GM12878 (cell line): ENCODE measurements at regions not wholly inside any gene's neighbourhood (a gene's known extent, or its start where the extent isn't known, plus 50 kb on each side); places are given as distances from the start of the nearest gene placed in this dataset.

Source experiments
- ATAC-seq: fragments of 200-7000 bp; cut with Tn5 transposase; 3 replicates; pipeline ENCODE4 v1.9.1; 2020; ENCODE audit warnings: mild to moderate bottlenecking, moderate library complexity
- BruUV-seq: library from RNA; stranded (reverse); fragments of 400-500 nt; replicated peaks from 2 replicates; lab custom pipeline; 2021; lab: Mats Ljungman, UMichigan
- CTCF ChIA-PET: fragments of 300-600 bp; sonication (Branson Sonifier 250); formaldehyde crosslinking; extraction: SDS; loops from one replicate; lab custom pipeline; 2021; ENCODE audit warnings: inconsistent platforms; lab: Yijun Ruan, JAX
- POLR2A ChIA-PET: fragments of 350-600 bp; formaldehyde crosslinking; extraction: SDS; loops from one replicate; lab custom pipeline; 2021; ENCODE audit warnings: inconsistent platforms; lab: Charles Lee
- RAD21 ChIA-PET: fragments of 300-600 bp; sonication (Branson Sonifier 250); formaldehyde crosslinking; loops from one replicate; lab custom pipeline; 2023; ENCODE audit warnings: antibody characterized with exemption; ENCODE audit not compliant: unreplicated experiment; lab: Charles Lee
- SMC1A ChIA-PET: fragments of 300-600 bp; sonication (Branson Sonifier 250); formaldehyde crosslinking; loops from one replicate; lab custom pipeline; 2023; ENCODE audit not compliant: unreplicated experiment, uncharacterized antibody; lab: Charles Lee
- DNase-seq: peaks from one replicate; pipeline ENCODE4 v3.0.0-alpha.2; 2011; ENCODE audit warnings: low read depth, low spot score
- FAIRE-seq: peaks from 3 replicates; lab custom pipeline; 2011; peaks lifted over from hg19 to GRCh38; lab: Jason Lieb, UNC
- H2AFZ ChIP-seq: 2 replicates; pipeline ENCODE4 v1.6.0; 2011; ENCODE audit warnings: low read depth, low read length, control low read depth; ENCODE audit not compliant: control insufficient read depth
- H3K27ac ChIP-seq: 2 replicates; pipeline ENCODE4 v1.5.1; 2011; ENCODE audit warnings: control low read depth; ENCODE audit not compliant: control insufficient read depth, insufficient read depth
- H3K27me3 ChIP-seq, 2 experiments: replicated peaks in 1 of 2; 2 replicates each; pipeline versions ENCODE4 v1.6.0 to v1.6.1; 2011; ENCODE audit warnings: low read length in 1 of 2; ENCODE audit not compliant: control insufficient read depth in 2 of 2, insufficient read depth in 2 of 2
- H3K36me3 ChIP-seq, 2 experiments: 2 replicates each; pipeline ENCODE4 v1.5.1; 2011; ENCODE audit warnings: low read length in 1 of 2; ENCODE audit not compliant: control insufficient read depth in 2 of 2, insufficient read depth in 2 of 2
- H3K4me1 ChIP-seq: 2 replicates; pipeline ENCODE4 v1.6.1; 2011; ENCODE audit warnings: mild to moderate bottlenecking, low read length, moderate library complexity, mixed read lengths; ENCODE audit not compliant: control insufficient read depth, insufficient read depth
- H3K4me2 ChIP-seq: 2 replicates; pipeline ENCODE4 v1.6.0; 2011; ENCODE audit warnings: control low read depth; ENCODE audit not compliant: control insufficient read depth, insufficient read depth
- H3K4me3 ChIP-seq: fragments of 200-600 bp; sonication (generic); 2 replicates; pipeline ENCODE4 v1.5.1; 2016
- H3K79me2 ChIP-seq: 2 replicates; pipeline ENCODE4 v1.6.0; 2011; ENCODE audit warnings: low read length; ENCODE audit not compliant: control insufficient read depth, insufficient read depth
- H3K9ac ChIP-seq: 2 replicates; pipeline ENCODE4 v1.8.0; 2011; ENCODE audit warnings: low read length, control low read depth, mixed read lengths; ENCODE audit not compliant: control insufficient read depth, insufficient read depth
- H3K9me3 ChIP-seq: replicated peaks from 3 replicates; pipeline ENCODE4 v1.5.1; 2011; ENCODE audit warnings: mild to moderate bottlenecking, low read length; ENCODE audit not compliant: control insufficient read depth, insufficient read depth
- H4K20me1 ChIP-seq: 2 replicates; pipeline ENCODE4 v1.6.0; 2011; ENCODE audit not compliant: control insufficient read depth, insufficient read depth
- BCL3 ChIP-seq: IDR thresholded peaks from 2 replicates; pipeline ENCODE4 v1.6.1; 2011; ENCODE audit warnings: borderline replicate concordance, low read depth, mild to moderate bottlenecking, moderate library complexity, low read length; ENCODE audit not compliant: insufficient read depth, poor library complexity, severe bottlenecking
- BHLHE40 ChIP-seq, 2 experiments: fragments of 450-650 bp in 1 of 2; IDR thresholded peaks; 2 replicates each; pipeline ENCODE4 v1.6.1; 2011 to 2017; ENCODE audit warnings: low read depth in 2 of 2, borderline replicate concordance in 1 of 2, improper control_type of control experiment in 1 of 2, low read length in 1 of 2, mild to moderate bottlenecking in 1 of 2
- CBX3 ChIP-seq: fragments of 200-600 bp; sonication (generic); IDR thresholded peaks from 2 replicates; pipeline ENCODE4 v1.6.1; 2016; ENCODE audit warnings: low read depth, borderline replicate concordance
- CEBPB ChIP-seq, 2 experiments: fragments of 150-350 bp in 1 of 2; IDR thresholded peaks; 2 replicates each; pipeline ENCODE4 v1.6.1; 2012 to 2014; ENCODE audit warnings: low read depth in 2 of 2, low read length in 2 of 2, borderline replicate concordance in 1 of 2, inconsistent platforms in 1 of 2
- CREB1 ChIP-seq: IDR thresholded peaks from 2 replicates; pipeline ENCODE4 v1.6.1; 2012; ENCODE audit warnings: low read depth, mild to moderate bottlenecking, inconsistent platforms
- E2F4 ChIP-seq: IDR thresholded peaks from 2 replicates; pipeline ENCODE4 v1.6.1; 2012; ENCODE audit warnings: low read depth, low read length, improper control_type of control experiment
- NFYB ChIP-seq: IDR thresholded peaks from 2 replicates; pipeline ENCODE4 v1.6.1; 2011; ENCODE audit warnings: low read depth, mild to moderate bottlenecking, low read length, improper control_type of control experiment, moderate library complexity; ENCODE audit not compliant: insufficient read depth
- SKIL ChIP-seq: fragments of 450-650 bp; IDR thresholded peaks from 2 replicates; pipeline ENCODE4 v1.6.1; 2017; ENCODE audit warnings: mild to moderate bottlenecking, low read depth, inconsistent platforms; ENCODE audit not compliant: poor library complexity, severe bottlenecking
- ZNF217 ChIP-seq: fragments of 450-650 bp; IDR thresholded peaks from 2 replicates; pipeline ENCODE4 v1.6.1; 2017; ENCODE audit warnings: antibody characterized with exemption, mild to moderate bottlenecking
- ZNF384 ChIP-seq: IDR thresholded peaks from 2 replicates; pipeline ENCODE4 v1.6.1; 2012; ENCODE audit warnings: low read depth, mild to moderate bottlenecking, low read length, improper control_type of control experiment, borderline replicate concordance
- ZZZ3 ChIP-seq: IDR thresholded peaks from 2 replicates; pipeline ENCODE4 v1.6.1; 2011; ENCODE audit warnings: low read depth; ENCODE audit not compliant: control insufficient read depth, insufficient read length
- WGBS: methylation state at CpG from one replicate; pipeline ENCODE4 v1.1.6; 2016; ENCODE audit warnings: low lambda C conversion rate; ENCODE audit not compliant: insufficient replicate concordance, insufficient coverage; ENCODE audit errors: missing lambda C conversion rate; 5-methylcytosine and 5-hydroxymethylcytosine counted together
- in situ Hi-C: fragments of 300-500 bp; cut with MboI; formaldehyde crosslinking; loops from 9 replicates; pipeline ENCODE4 v1.14.3; 2018; ENCODE audit warnings: mixed read lengths
- intact Hi-C: fragments of 100-400 bp; cut with micrococcal nuclease; formaldehyde crosslinking; loops from one replicate; pipeline ENCODE4 v1.14.2; 2022; ENCODE audit not compliant: unreplicated experiment

- POLR2A ChIA-PET = no interaction called here
- Histone ChIP-seq H3K4me2 (no peak overlapping the region), H3K36me3 (no peaks in the 10 kb centered on the region), H3K9me3 (no peaks in the 10 kb centered on the region; the same call in 2 of the 3 replicates), H3K79me2 (no peaks in the 10 kb centered on the region), H3K9ac (no peak overlapping the region), H3K4me1 (no peaks in the 10 kb centered on the region), H2AFZ (no peak overlapping the region), H3K27ac (no peak overlapping the region), H4K20me1 (no peaks in the 10 kb centered on the region), H3K4me3 (no peak overlapping the region), H3K27me3 (no peaks in the 10 kb centered on the region)
- FAIRE-seq (no peak), ATAC-seq (no peak), DNase-seq (no peak)
- CTCF ChIA-PET = no interaction called here
- RAD21 ChIA-PET = no interaction called here
- in situ Hi-C loops = no loop called here
- BruUV-seq = no TSS peak
- SMC1A ChIA-PET = no interaction called here
- intact Hi-C loops = no loop called here
- WGBS = 32% methylated on average over 13 of the region's 13 CpGs
- TF ChIP-seq SKIL (no peak), CBX3 (no peak), BCL3 (no peak), E2F4 (no peak), CREB1 (no peak), ZNF217 (no peak), NFYB (no peak), ZNF384 (no peak), ZZZ3 (no peak), CEBPB (IDR thresholded peaks at IDR 0.05; ENCODE audit: borderline replicate concordance in 1 of 2, low read depth in 2 of 2, low read length in 2 of 2) (no peak), BHLHE40 (IDR thresholded peaks at IDR 0.05; ENCODE audit: borderline replicate concordance in 1 of 2, low read depth in 2 of 2, low read length in 1 of 2) (no peak)
These were observed 94.3 kb downstream of the IRX2 start for GRCh38 chr5:2657151-2657550.
